ENCODE measurements at regions not wholly inside any gene's neighbourhood (a gene's known extent, or its start where the extent isn't known, plus 50 kb on each side); places are given as distances from the start of the nearest gene placed in this dataset.

GRCh38 chr14:66398437-66398836, 87.7 kb upstream of the CCDC196 start:
- Histone ChIP-seq H3K36me3 (ENCODE audit: control insufficient read depth, insufficient read depth, low read length, severe bottlenecking) (no peaks in the 10 kb centered on the region), H3K27me3 (replicated peaks; ENCODE audit: control insufficient read depth, insufficient read depth, low read length) (no peaks in the 10 kb centered on the region), H3K9ac (ENCODE audit: low read length) (no peak overlapping the region), H3K9me3 (ENCODE audit: control insufficient read depth, low read length) (no peaks in the 10 kb centered on the region), H3K4me3 (ENCODE audit: low read length) (no peak overlapping the region), H3K4me1 (ENCODE audit: control insufficient read depth, insufficient read depth, low read length) (no peaks in the 10 kb centered on the region)
- DNase-seq (ENCODE audit: low read depth): no peak

GRCh38 chr14:66401449-66402095, 84.6 kb upstream of the CCDC196 start:
- peak; percentile 7 for DNase-seq (ENCODE audit: low read depth)
- no peaks in the 10 kb centered on the region for H3K27me3 ChIP-seq (replicated peaks; ENCODE audit: control insufficient read depth, insufficient read depth, low read length)
- H3K4me3 ChIP-seq (ENCODE audit: low read length): no peak overlapping the region
- no peaks in the 10 kb centered on the region for H3K9me3 ChIP-seq (ENCODE audit: control insufficient read depth, low read length)
- H3K36me3 ChIP-seq (ENCODE audit: control insufficient read depth, insufficient read depth, low read length, severe bottlenecking): no peaks in the 10 kb centered on the region
- no peak overlapping the region for H3K9ac ChIP-seq (ENCODE audit: low read length)
- no peaks in the 10 kb centered on the region for H3K4me1 ChIP-seq (ENCODE audit: control insufficient read depth, insufficient read depth, low read length)

GRCh38 chr14:66403183-66403582, 83.0 kb upstream of the CCDC196 start:
- Histone ChIP-seq H3K27me3 (replicated peaks; ENCODE audit: control insufficient read depth, insufficient read depth, low read length) (no peaks in the 10 kb centered on the region), H3K4me3 (ENCODE audit: low read length) (no peak overlapping the region), H3K9ac (ENCODE audit: low read length) (no peak overlapping the region), H3K4me1 (ENCODE audit: control insufficient read depth, insufficient read depth, low read length) (no peaks in the 10 kb centered on the region), H3K9me3 (ENCODE audit: control insufficient read depth, low read length) (no peaks in the 10 kb centered on the region), H3K36me3 (ENCODE audit: control insufficient read depth, insufficient read depth, low read length, severe bottlenecking) (no peaks in the 10 kb centered on the region)
- peak; percentile 36 for DNase-seq (ENCODE audit: low read depth)

- Histone ChIP-seq H3K9ac (ENCODE audit: low read length) (no peak overlapping the region), H3K9me3 (ENCODE audit: control insufficient read depth, low read length) (no peaks in the 10 kb centered on the region), H3K4me3 (ENCODE audit: low read length) (no peak overlapping the region), H3K27me3 (replicated peaks; ENCODE audit: control insufficient read depth, insufficient read depth, low read length) (no peaks in the 10 kb centered on the region), H3K36me3 (ENCODE audit: control insufficient read depth, insufficient read depth, low read length, severe bottlenecking) (no peaks in the 10 kb centered on the region), H3K4me1 (ENCODE audit: control insufficient read depth, insufficient read depth, low read length) (no peaks in the 10 kb centered on the region)
- DNase-seq (ENCODE audit: low read depth): no peak
Measured at GRCh38 chr14:66404051-66404545, 82.1 kb upstream of the CCDC196 start.

- DNase-seq (ENCODE audit: low read depth): no peak
- Histone ChIP-seq H3K9me3 (ENCODE audit: control insufficient read depth, low read length) (no peaks in the 10 kb centered on the region), H3K36me3 (ENCODE audit: control insufficient read depth, insufficient read depth, low read length, severe bottlenecking) (no peaks in the 10 kb centered on the region), H3K4me3 (ENCODE audit: low read length) (no peak overlapping the region), H3K4me1 (ENCODE audit: control insufficient read depth, insufficient read depth, low read length) (no peaks in the 10 kb centered on the region), H3K9ac (ENCODE audit: low read length) (no peak overlapping the region), H3K27me3 (replicated peaks; ENCODE audit: control insufficient read depth, insufficient read depth, low read length) (no peaks in the 10 kb centered on the region)
Measured at GRCh38 chr14:66405158-66405557, 81.0 kb upstream of the CCDC196 start.

GRCh38 chr14:66413901-66414300, 72.3 kb upstream of the CCDC196 start:
- no peaks in the 10 kb centered on the region for H3K27me3 ChIP-seq (replicated peaks; ENCODE audit: control insufficient read depth, insufficient read depth, low read length)
- DNase-seq (ENCODE audit: low read depth): no peak
- no peaks in the 10 kb centered on the region for H3K4me1 ChIP-seq (ENCODE audit: control insufficient read depth, insufficient read depth, low read length)
- H3K9me3 ChIP-seq (ENCODE audit: control insufficient read depth, low read length): no peaks in the 10 kb centered on the region
- no peak overlapping the region for H3K4me3 ChIP-seq (ENCODE audit: low read length)
- H3K36me3 ChIP-seq (ENCODE audit: control insufficient read depth, insufficient read depth, low read length, severe bottlenecking): no peaks in the 10 kb centered on the region
- H3K9ac ChIP-seq (ENCODE audit: low read length): no peak overlapping the region

- Histone ChIP-seq H3K9me3 (ENCODE audit: control insufficient read depth, low read length) (no peaks in the 10 kb centered on the region), H3K4me3 (ENCODE audit: low read length) (no peak overlapping the region), H3K36me3 (ENCODE audit: control insufficient read depth, insufficient read depth, low read length, severe bottlenecking) (no peaks in the 10 kb centered on the region), H3K27me3 (replicated peaks; ENCODE audit: control insufficient read depth, insufficient read depth, low read length) (no peaks in the 10 kb centered on the region), H3K4me1 (ENCODE audit: control insufficient read depth, insufficient read depth, low read length) (no peaks in the 10 kb centered on the region), H3K9ac (ENCODE audit: low read length) (no peak overlapping the region)
- no peak for DNase-seq (ENCODE audit: low read depth)
Measured at GRCh38 chr14:66414511-66414910, 71.7 kb upstream of the CCDC196 start.

- Histone ChIP-seq H3K4me1 (ENCODE audit: control insufficient read depth, insufficient read depth, low read length) (no peaks in the 10 kb centered on the region), H3K4me3 (ENCODE audit: low read length) (no peak overlapping the region), H3K27me3 (replicated peaks; ENCODE audit: control insufficient read depth, insufficient read depth, low read length) (no peaks in the 10 kb centered on the region), H3K9me3 (ENCODE audit: control insufficient read depth, low read length) (no peaks in the 10 kb centered on the region), H3K36me3 (ENCODE audit: control insufficient read depth, insufficient read depth, low read length, severe bottlenecking) (no peaks in the 10 kb centered on the region), H3K9ac (ENCODE audit: low read length) (no peak overlapping the region)
- DNase-seq (ENCODE audit: low read depth): no peak
Measured at GRCh38 chr14:66420251-66421006, 65.7 kb upstream of the CCDC196 start.

- H3K27me3 ChIP-seq (replicated peaks; ENCODE audit: control insufficient read depth, insufficient read depth, low read length): no peaks in the 10 kb centered on the region
- no peak overlapping the region for H3K9ac ChIP-seq (ENCODE audit: low read length)
- no peak overlapping the region for H3K4me3 ChIP-seq (ENCODE audit: low read length)
- no peaks in the 10 kb centered on the region for H3K4me1 ChIP-seq (ENCODE audit: control insufficient read depth, insufficient read depth, low read length)
- DNase-seq (ENCODE audit: low read depth): no peak
- H3K36me3 ChIP-seq (ENCODE audit: control insufficient read depth, insufficient read depth, low read length, severe bottlenecking): no peaks in the 10 kb centered on the region
- H3K9me3 ChIP-seq (ENCODE audit: control insufficient read depth, low read length): no peaks in the 10 kb centered on the region
Measured at GRCh38 chr14:66421990-66422946, 63.9 kb upstream of the CCDC196 start.

GRCh38 chr14:66425402-66425801, 60.8 kb upstream of the CCDC196 start:
- no peaks in the 10 kb centered on the region for H3K4me1 ChIP-seq (ENCODE audit: control insufficient read depth, insufficient read depth, low read length)
- no peak overlapping the region for H3K9ac ChIP-seq (ENCODE audit: low read length)
- H3K27me3 ChIP-seq (replicated peaks; ENCODE audit: control insufficient read depth, insufficient read depth, low read length): no peaks in the 10 kb centered on the region
- no peak for DNase-seq (ENCODE audit: low read depth)
- H3K36me3 ChIP-seq (ENCODE audit: control insufficient read depth, insufficient read depth, low read length, severe bottlenecking): no peaks in the 10 kb centered on the region
- no peaks in the 10 kb centered on the region for H3K9me3 ChIP-seq (ENCODE audit: control insufficient read depth, low read length)
- H3K4me3 ChIP-seq (ENCODE audit: low read length): no peak overlapping the region

GRCh38 chr14:66426451-66426850, 59.7 kb upstream of the CCDC196 start:
- no peak for DNase-seq (ENCODE audit: low read depth)
- Histone ChIP-seq H3K36me3 (ENCODE audit: control insufficient read depth, insufficient read depth, low read length, severe bottlenecking) (no peaks in the 10 kb centered on the region), H3K9me3 (ENCODE audit: control insufficient read depth, low read length) (no peaks in the 10 kb centered on the region), H3K4me3 (ENCODE audit: low read length) (no peak overlapping the region), H3K4me1 (ENCODE audit: control insufficient read depth, insufficient read depth, low read length) (no peaks in the 10 kb centered on the region), H3K27me3 (replicated peaks; ENCODE audit: control insufficient read depth, insufficient read depth, low read length) (no peaks in the 10 kb centered on the region), H3K9ac (ENCODE audit: low read length) (no peak overlapping the region)

All from adipocyte (in vitro differentiated cells).